WTC11 (cell line): ENCODE measurements at regions not wholly inside any gene's neighbourhood (a gene's known extent, or its start where the extent isn't known, plus 50 kb on each side); places are given as distances from the start of the nearest gene placed in this dataset.

Experiments
- ATAC-seq: fragments of 200-7000 bp; cut with Tn5 transposase; 2 replicates; pipeline ENCODE4 v1.10.0; 2021; ENCODE audit warnings: mild to moderate bottlenecking, moderate library complexity
- CTCF ChIA-PET: fragments of 300-600 bp; sonication (Branson Sonifier 250); formaldehyde crosslinking; loops from one replicate; lab custom pipeline; 2021; ENCODE audit warnings: antibody characterized with exemption; lab: Charles Lee
- POLR2A ChIA-PET: fragments of 350-600 bp; sonication (Branson Sonifier 250); formaldehyde crosslinking; loops from one replicate; lab custom pipeline; 2021; ENCODE audit warnings: antibody characterized with exemption; lab: Charles Lee
- DNase-seq: peaks from one replicate; pipeline ENCODE4 v3.0.0; 2021; ENCODE audit warnings: low spot score
- H3K27ac Mint-ChIP-seq: 2 replicates; pipeline ENCODE4 v1.8.0; 2021; ENCODE audit warnings: mixed read lengths
- H3K27me3 Mint-ChIP-seq: 2 replicates; pipeline ENCODE4 v1.8.0; 2021; ENCODE audit warnings: low read depth, mild to moderate bottlenecking, moderate library complexity, mixed read lengths
- H3K36me3 Mint-ChIP-seq: 2 replicates; pipeline ENCODE4 v1.8.0; 2021; ENCODE audit warnings: mixed read lengths
- H3K4me1 Mint-ChIP-seq: 2 replicates; pipeline ENCODE4 v1.8.0; 2022; ENCODE audit warnings: mixed read lengths
- H3K4me3 Mint-ChIP-seq: 2 replicates; pipeline ENCODE4 v1.8.0; 2021; ENCODE audit warnings: mild to moderate bottlenecking, moderate library complexity, mixed read lengths
- H3K9me3 Mint-ChIP-seq: 2 replicates; pipeline ENCODE4 v1.8.0; 2021; ENCODE audit warnings: mixed read lengths
- ATF2 ChIP-seq: sonication (generic); formaldehyde crosslinking; IDR thresholded peaks from 2 replicates; pipeline ENCODE4 v1.8.1; 2022; ENCODE audit warnings: low read depth, missing genetic modification reagents, borderline replicate concordance
- ATF3 ChIP-seq: sonication (generic); formaldehyde crosslinking; conservative IDR thresholded peaks from 2 replicates; pipeline ENCODE4 v1.8.1; 2022; ENCODE audit warnings: mild to moderate bottlenecking, missing genetic modification reagents
- CTCF ChIP-seq: fragments of 200-600 bp; IDR thresholded peaks from 2 replicates; pipeline ENCODE4 v1.8.0; 2022; ENCODE audit warnings: antibody characterized with exemption
- ELF4 ChIP-seq: sonication (generic); formaldehyde crosslinking; IDR thresholded peaks from 2 replicates; pipeline ENCODE4 v1.8.1; 2022; ENCODE audit warnings: low read depth, mild to moderate bottlenecking, moderate library complexity, missing genetic modification reagents
- ESRRA ChIP-seq: sonication (generic); formaldehyde crosslinking; IDR thresholded peaks from 2 replicates; pipeline ENCODE4 v1.8.1; 2022; ENCODE audit warnings: mild to moderate bottlenecking, missing genetic modification reagents, borderline replicate concordance
- ETV6 ChIP-seq: sonication (generic); formaldehyde crosslinking; IDR thresholded peaks from 2 replicates; pipeline ENCODE4 v1.8.1; 2022; ENCODE audit warnings: mild to moderate bottlenecking, missing genetic modification reagents
- FOXK1 ChIP-seq: sonication (generic); formaldehyde crosslinking; IDR thresholded peaks from 2 replicates; pipeline ENCODE4 v1.8.0; 2022; ENCODE audit warnings: mild to moderate bottlenecking, moderate library complexity, missing genetic modification reagents
- IRF2 ChIP-seq: sonication (generic); formaldehyde crosslinking; IDR thresholded peaks from 2 replicates; pipeline ENCODE4 v1.8.0; 2022; ENCODE audit warnings: low read depth, missing genetic modification reagents, borderline replicate concordance
- JUN ChIP-seq: sonication (generic); formaldehyde crosslinking; IDR thresholded peaks from 2 replicates; pipeline ENCODE4 v1.8.0; 2023; ENCODE audit warnings: mild to moderate bottlenecking, missing genetic modification reagents
- KAT7 ChIP-seq: sonication (generic); formaldehyde crosslinking; IDR thresholded peaks from 2 replicates; pipeline ENCODE4 v1.8.1; 2023; ENCODE audit warnings: missing genetic modification reagents, mild to moderate bottlenecking, borderline replicate concordance
- MXD4 ChIP-seq: fragments of 250-450 bp; sonication (Bioruptor Pico); IDR thresholded peaks from 2 replicates; pipeline ENCODE4 v1.8.0; 2021; ENCODE audit warnings: mild to moderate bottlenecking, moderate library complexity, borderline replicate concordance
- NFATC4 ChIP-seq: fragments of 250-450 bp; sonication (Bioruptor Pico); IDR thresholded peaks from 2 replicates; pipeline ENCODE4 v1.9.0; 2021; ENCODE audit warnings: mild to moderate bottlenecking
- NFE2L1 ChIP-seq: sonication (generic); formaldehyde crosslinking; IDR thresholded peaks from 2 replicates; pipeline ENCODE4 v1.8.1; 2023; ENCODE audit warnings: missing genetic modification reagents
- NFYB ChIP-seq: sonication (generic); formaldehyde crosslinking; conservative IDR thresholded peaks from 2 replicates; pipeline ENCODE4 v1.8.0; 2022; ENCODE audit warnings: low read depth, missing genetic modification reagents
- RORB ChIP-seq: fragments of 250-450 bp; sonication (Bioruptor Pico); IDR thresholded peaks from 2 replicates; pipeline ENCODE4 v1.9.0; 2021; ENCODE audit warnings: mild to moderate bottlenecking
- SMAD4 ChIP-seq: sonication (generic); formaldehyde crosslinking; IDR thresholded peaks from 2 replicates; pipeline ENCODE4 v1.8.0; 2022; ENCODE audit warnings: mild to moderate bottlenecking, missing genetic modification reagents
- TCF7 ChIP-seq: sonication (generic); formaldehyde crosslinking; IDR thresholded peaks from 2 replicates; pipeline ENCODE4 v1.8.0; 2022; ENCODE audit warnings: mild to moderate bottlenecking, low read depth, missing genetic modification reagents, moderate library complexity
- USF1 ChIP-seq: sonication (generic); formaldehyde crosslinking; IDR thresholded peaks from 2 replicates; pipeline ENCODE4 v1.8.0; 2022; ENCODE audit warnings: mild to moderate bottlenecking, missing genetic modification reagents
- ZBTB21 ChIP-seq: sonication (generic); formaldehyde crosslinking; IDR thresholded peaks from 2 replicates; pipeline ENCODE4 v1.8.1; 2023; ENCODE audit warnings: mild to moderate bottlenecking, missing genetic modification reagents, borderline replicate concordance
- ZNF219 ChIP-seq: sonication (generic); formaldehyde crosslinking; IDR thresholded peaks from 2 replicates; pipeline ENCODE4 v1.8.0; 2023; ENCODE audit warnings: missing genetic modification reagents, mild to moderate bottlenecking, borderline replicate concordance
- ZNF396 ChIP-seq: fragments of 250-450 bp; sonication (Bioruptor Pico); IDR thresholded peaks from 2 replicates; pipeline ENCODE4 v1.8.0; 2021; ENCODE audit warnings: mild to moderate bottlenecking, moderate library complexity, borderline replicate concordance
- ZNF423 ChIP-seq: fragments of 250-450 bp; sonication (Bioruptor Pico); IDR thresholded peaks from 2 replicates; pipeline ENCODE4 v2.1.2; 2022; ENCODE audit warnings: mild to moderate bottlenecking, moderate library complexity
- ZSCAN18 ChIP-seq: fragments of 250-450 bp; sonication (Bioruptor Pico); IDR thresholded peaks from 2 replicates; pipeline ENCODE4 v2.1.2; 2022; ENCODE audit warnings: mild to moderate bottlenecking, moderate library complexity

GRCh38 chr4:53686521-53686920, 95.2 kb upstream of the LNX1 start:
- DNase-seq = no peak
- Mint-ChIP-seq H3K4me1 (no peaks in the 10 kb centered on the region), H3K27me3 (no peaks in the 10 kb centered on the region; the same call in 1 of the 2 replicates), H3K9me3 (peaks cover 9% of the 10 kb centered on the region; the same call in 1 of the 2 replicates), H3K36me3 (no peaks in the 10 kb centered on the region), H3K4me3 (no peak overlapping the region), H3K27ac (no peak overlapping the region)
- TF ChIP-seq ATF2 (no peak), ETV6 (CRISPR knock-in tag) (no peak), TCF7 (CRISPR knock-in tag) (no peak), ATF3 (CRISPR knock-in tag) (no peak)
- ATAC-seq = no peak
- CTCF ChIA-PET = interaction anchor here (1.3 kb wide), 1 partner anchor 20 kb away, joined by 3 read pairs; no protein-coding TSS in a partner anchor
- POLR2A ChIA-PET = no interaction called here

GRCh38 chr4:53684136-53685130, 93.1 kb upstream of the LNX1 start:
- ChIA-PET POLR2A (interaction anchor here (0.6 kb wide), 1 partner anchor 374 kb away, joined by 5 read pairs; no protein-coding TSS in a partner anchor), CTCF (interaction anchor here (1.2 to 1.8 kb wide), 2 partner anchors 18 to 549 kb away, joined by 3 to 9 read pairs; no protein-coding TSS in a partner anchor)
- TF ChIP-seq ZNF423 (CRISPR knock-in tag) (no peak), KAT7 (CRISPR knock-in tag) (no peak), JUN (CRISPR knock-in tag) (no peak), FOXK1 (no peak), ELF4 (CRISPR knock-in tag) (no peak), ZNF219 (CRISPR knock-in tag) (no peak), NFATC4 (no peak), ZSCAN18 (CRISPR knock-in tag) (no peak), MXD4 (CRISPR knock-in tag) (no peak), NFE2L1 (CRISPR knock-in tag) (no peak), IRF2 (CRISPR knock-in tag) (no peak), SMAD4 (CRISPR knock-in tag) (no peak), NFYB (CRISPR knock-in tag) (no peak), ZBTB21 (CRISPR knock-in tag) (no peak), ATF3 (CRISPR knock-in tag) (no peak), ZNF396 (CRISPR knock-in tag) (no peak), ESRRA (no peak), USF1 (CRISPR knock-in tag) (no peak), RORB (CRISPR knock-in tag) (no peak), CTCF (no peak)
- H3K4me3 Mint-ChIP-seq = no peak overlapping the region
- no peak for DNase-seq
- peaks cover 4% of the 10 kb centered on the region for H3K9me3 Mint-ChIP-seq
- H3K27me3 Mint-ChIP-seq = no peaks in the 10 kb centered on the region; the same call in 1 of the 2 replicates
- H3K27ac Mint-ChIP-seq = no peak overlapping the region
- H3K36me3 Mint-ChIP-seq = no peaks in the 10 kb centered on the region
- no peaks in the 10 kb centered on the region for H3K4me1 Mint-ChIP-seq
- no peak for ATAC-seq
